ENCODE measurements at regions not wholly inside any gene's neighbourhood (a gene's known extent, or its start where the extent isn't known, plus 50 kb on each side); places are given as distances from the start of the nearest gene placed in this dataset.

- no peak overlapping the region for H3K4me3 Mint-ChIP-seq
- H3K4me1 Mint-ChIP-seq: peaks cover 39% of the 10 kb centered on the region
- H3K9me3 Mint-ChIP-seq: no peaks in the 10 kb centered on the region
- no peaks in the 10 kb centered on the region for H3K27me3 Mint-ChIP-seq (ENCODE audit: low read depth)
- DNase-seq (ENCODE audit: low spot score in 2 of 2, unreplicated experiment in 2 of 2): no peak
- no peak for TF ChIP-seq CTCF (IDR thresholded peaks at IDR 0.05; ENCODE audit: unreplicated experiment)
- no peaks in the 10 kb centered on the region for H3K36me3 Mint-ChIP-seq
- peak overlapping the region; percentile 81 for H3K27ac Mint-ChIP-seq
Measured at GRCh38 chr11:109864151-109864661, 229.0 kb upstream of the ZC3H12C start.

- Mint-ChIP-seq H3K9me3 (no peaks in the 10 kb centered on the region), H3K4me3 (no peak overlapping the region), H3K4me1 (peaks cover 37% of the 10 kb centered on the region), H3K27ac (peak overlapping the region; percentile 81), H3K27me3 (ENCODE audit: low read depth) (no peaks in the 10 kb centered on the region), H3K36me3 (no peaks in the 10 kb centered on the region)
- DNase-seq (ENCODE audit: low spot score in 2 of 2, unreplicated experiment in 2 of 2): no peak
- TF ChIP-seq CTCF (IDR thresholded peaks at IDR 0.05; ENCODE audit: unreplicated experiment): no peak
Measured at GRCh38 chr11:109864834-109865547, 228.2 kb upstream of the ZC3H12C start.

- no peak for TF ChIP-seq CTCF (IDR thresholded peaks at IDR 0.05; ENCODE audit: unreplicated experiment)
- H3K27ac Mint-ChIP-seq: no peak overlapping the region
- DNase-seq (ENCODE audit: low spot score in 2 of 2, unreplicated experiment in 2 of 2): no peak
- peaks cover 36% of the 10 kb centered on the region for H3K4me1 Mint-ChIP-seq
- no peaks in the 10 kb centered on the region for H3K36me3 Mint-ChIP-seq
- no peaks in the 10 kb centered on the region for H3K27me3 Mint-ChIP-seq (ENCODE audit: low read depth)
- no peak overlapping the region for H3K4me3 Mint-ChIP-seq
- no peaks in the 10 kb centered on the region for H3K9me3 Mint-ChIP-seq
Measured at GRCh38 chr11:109865548-109866186, 227.5 kb upstream of the ZC3H12C start.

- Mint-ChIP-seq H3K4me3 (no peak overlapping the region), H3K27me3 (ENCODE audit: low read depth) (no peaks in the 10 kb centered on the region), H3K36me3 (peaks cover 3% of the 10 kb centered on the region), H3K4me1 (peaks cover 27% of the 10 kb centered on the region), H3K9me3 (peaks cover 13% of the 10 kb centered on the region), H3K27ac (no peak overlapping the region)
- no peak for TF ChIP-seq CTCF (IDR thresholded peaks at IDR 0.05; ENCODE audit: unreplicated experiment)
- DNase-seq (ENCODE audit: low spot score in 2 of 2, unreplicated experiment in 2 of 2): no peak
Measured at GRCh38 chr11:109867784-109868183, 225.4 kb upstream of the ZC3H12C start.

- Mint-ChIP-seq H3K27me3 (ENCODE audit: low read depth) (no peaks in the 10 kb centered on the region), H3K36me3 (peaks cover 6% of the 10 kb centered on the region), H3K27ac (no peak overlapping the region), H3K4me3 (no peak overlapping the region), H3K9me3 (peaks cover 21% of the 10 kb centered on the region), H3K4me1 (peaks cover 10% of the 10 kb centered on the region)
- no peak for DNase-seq (ENCODE audit: low spot score in 2 of 2, unreplicated experiment in 2 of 2)
- TF ChIP-seq CTCF (IDR thresholded peaks at IDR 0.05; ENCODE audit: unreplicated experiment): no peak
Measured at GRCh38 chr11:109869536-109869935, 223.7 kb upstream of the ZC3H12C start.
